CD4-positive, alpha-beta T cell treated with Interleukin-6 at 100 ng/mL for 8 hours (primary cell): ENCODE measurements at regions not wholly inside any gene's neighbourhood (a gene's known extent, or its start where the extent isn't known, plus 50 kb on each side); places are given as distances from the start of the nearest gene placed in this dataset.

Experiments used
- DNase-seq: peaks from one replicate; pipeline ENCODE4 v3.0.0-alpha.2; 2020; ENCODE audit warnings: mixed read lengths, low spot score

DNA sequence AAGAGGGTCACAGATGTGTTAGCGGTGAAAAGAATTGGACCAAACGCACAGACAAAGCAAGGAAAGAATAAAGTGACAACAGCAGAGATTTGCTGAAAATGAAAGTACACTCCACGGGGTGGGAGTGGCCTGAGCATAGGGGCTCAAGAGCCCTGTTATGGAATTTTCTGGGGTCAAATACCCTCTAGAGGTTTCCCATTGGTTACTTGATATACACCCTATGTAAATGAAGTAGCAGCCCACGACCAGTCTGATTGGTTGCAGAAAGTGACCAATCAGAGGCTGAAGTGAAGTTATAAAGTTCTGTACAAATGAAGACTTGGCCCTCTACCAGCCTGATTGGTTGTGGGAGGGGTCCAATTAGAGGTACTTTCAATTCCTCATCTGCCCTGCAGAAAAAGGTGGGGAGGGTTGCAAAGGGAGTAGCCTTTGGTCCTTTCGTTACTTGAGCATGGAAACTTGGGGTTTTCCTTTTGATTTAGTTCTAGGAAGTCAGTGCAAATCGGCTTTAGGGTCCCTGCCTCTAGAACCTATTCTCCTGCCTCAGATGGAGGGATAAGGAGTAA, 125.6 kb upstream of the PRPS1L1 start:
- no peak for DNase-seq

DNA sequence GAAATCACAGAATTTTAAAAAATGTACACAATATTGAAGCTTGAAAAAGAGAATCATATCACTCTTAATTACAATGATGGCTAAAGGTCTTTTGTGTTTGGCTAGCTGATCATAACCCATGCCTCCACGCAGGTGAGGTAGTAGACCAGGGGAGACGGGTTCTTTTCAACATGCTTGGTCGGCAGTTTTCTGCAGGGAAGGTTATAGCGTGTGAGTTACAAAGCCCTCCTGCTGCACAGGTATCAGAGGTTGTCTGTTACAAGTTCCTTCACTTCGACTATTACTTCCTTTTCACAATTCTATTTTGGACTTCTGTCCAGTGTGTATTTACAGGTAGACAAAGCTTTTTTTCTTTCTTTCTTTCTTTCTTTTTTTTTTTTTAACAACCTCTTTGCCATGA, 127.1 kb upstream of the PRPS1L1 start:
- DNase-seq = no peak

DNA sequence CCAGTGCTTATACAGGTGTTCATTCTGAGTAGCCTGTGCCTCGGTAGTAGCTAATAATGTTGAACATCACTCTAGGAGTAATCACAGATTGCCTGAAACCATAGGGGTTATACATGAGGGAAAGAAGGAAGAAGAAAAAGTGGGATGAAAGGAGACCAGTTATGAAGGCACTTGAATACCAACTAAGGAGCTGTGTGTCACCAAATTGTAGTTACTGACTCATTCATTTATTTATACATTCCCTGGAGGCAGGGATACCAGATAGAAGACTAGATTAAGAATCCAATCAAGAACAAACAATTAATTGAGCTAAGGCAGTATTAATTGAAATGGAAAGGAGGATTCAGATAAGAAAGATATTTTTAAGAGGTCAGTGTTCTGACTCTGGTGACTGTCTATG, 129.6 kb upstream of the PRPS1L1 start:
- no peak for DNase-seq

DNA sequence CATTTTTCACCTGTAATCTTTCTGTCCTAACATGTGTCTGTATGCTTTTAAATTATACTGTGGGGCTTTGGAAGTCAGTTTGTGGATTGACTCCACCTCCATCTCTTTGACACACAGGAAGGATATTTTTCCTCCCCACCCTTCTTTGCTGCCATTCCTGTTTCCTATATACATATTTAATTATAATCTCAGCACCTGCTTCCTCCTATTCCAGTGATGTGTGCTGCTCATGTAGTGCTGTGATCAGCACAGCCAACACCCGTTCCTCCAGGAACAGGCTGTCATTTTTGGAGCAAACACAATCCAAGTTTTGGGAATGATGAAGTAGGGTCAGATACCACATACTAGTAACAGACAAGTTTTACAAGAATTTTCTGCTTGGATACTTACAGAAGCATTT, 135.0 kb upstream of the PRPS1L1 start:
- no peak for DNase-seq

DNA sequence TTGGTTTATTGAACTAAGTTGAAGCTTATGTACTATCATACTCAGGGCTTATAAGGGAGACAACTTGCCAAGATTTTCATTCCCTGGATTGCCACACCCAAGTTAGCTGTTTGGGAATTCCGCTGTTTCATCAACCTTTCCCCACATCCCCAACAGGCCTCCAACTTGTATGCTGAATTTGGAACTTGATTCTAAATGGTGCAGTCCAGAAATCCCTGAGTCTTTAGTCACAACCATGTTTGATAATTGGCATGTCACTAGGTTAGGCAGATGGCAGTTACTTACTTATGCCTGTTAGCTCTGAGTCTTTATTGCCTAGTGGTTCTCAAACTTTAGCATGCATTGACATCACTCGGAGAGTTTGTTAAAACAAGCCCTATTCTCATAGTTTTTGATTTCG, 135.4 kb upstream of the PRPS1L1 start:
- DNase-seq = no peak

DNA sequence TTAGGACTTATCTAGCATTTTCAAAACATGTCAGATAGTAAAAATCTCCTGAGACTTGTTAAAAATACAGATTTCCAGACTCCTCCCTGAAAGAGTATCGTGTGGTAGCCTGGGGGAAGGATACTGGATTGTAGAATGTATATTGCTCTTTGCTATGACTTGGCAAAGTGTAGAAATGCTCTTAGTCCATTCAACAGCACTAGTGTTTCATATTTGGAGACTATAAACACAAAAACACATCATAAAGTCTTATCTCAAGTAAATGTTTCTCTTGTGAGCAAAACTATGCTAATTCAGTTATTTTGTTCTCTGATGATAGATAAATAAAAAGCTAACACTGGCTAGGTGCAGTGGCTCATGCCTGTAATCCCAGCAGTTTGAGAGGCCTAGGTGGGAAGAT, 137.5 kb upstream of the PRPS1L1 start:
- DNase-seq = no peak

DNA sequence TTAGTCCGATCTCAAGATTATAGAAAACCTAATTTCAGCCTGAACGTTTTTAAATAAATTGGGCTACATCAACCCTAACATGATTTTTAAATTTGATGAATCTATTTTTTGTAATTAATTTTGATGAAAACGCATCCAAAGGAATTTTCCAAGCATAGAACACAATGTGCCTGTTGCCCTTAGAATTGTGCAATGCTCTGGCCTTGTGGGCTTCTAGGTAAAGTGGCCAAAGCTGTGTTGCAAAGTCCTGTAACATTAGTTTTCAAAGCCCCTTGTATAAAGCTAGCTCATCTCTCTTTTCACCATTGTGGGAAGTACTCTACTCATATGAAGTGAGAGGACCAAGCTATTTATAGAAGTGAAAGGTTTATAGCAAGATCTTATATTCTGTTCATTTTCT, 138.4 kb upstream of the PRPS1L1 start:
- no peak for DNase-seq

DNA sequence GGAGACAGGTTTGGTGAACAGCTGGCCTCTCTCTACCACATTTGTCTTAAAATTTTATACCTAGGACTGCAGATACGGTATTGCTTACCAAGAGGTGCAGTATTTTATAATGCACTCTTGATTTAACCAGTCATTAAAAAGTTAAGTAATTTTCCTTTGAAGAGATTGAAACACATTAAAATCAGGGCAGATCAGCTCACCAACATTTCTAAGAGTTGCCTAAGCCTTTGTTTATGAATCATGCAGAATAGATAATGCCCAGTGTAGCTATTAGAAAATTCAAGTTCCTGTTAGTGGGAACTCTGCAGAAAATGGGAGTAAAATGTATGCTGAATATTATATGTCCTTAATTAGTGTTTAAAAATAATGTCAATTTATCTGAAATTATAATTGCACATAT, 140.2 kb upstream of the PRPS1L1 start:
- DNase-seq = no peak

DNA sequence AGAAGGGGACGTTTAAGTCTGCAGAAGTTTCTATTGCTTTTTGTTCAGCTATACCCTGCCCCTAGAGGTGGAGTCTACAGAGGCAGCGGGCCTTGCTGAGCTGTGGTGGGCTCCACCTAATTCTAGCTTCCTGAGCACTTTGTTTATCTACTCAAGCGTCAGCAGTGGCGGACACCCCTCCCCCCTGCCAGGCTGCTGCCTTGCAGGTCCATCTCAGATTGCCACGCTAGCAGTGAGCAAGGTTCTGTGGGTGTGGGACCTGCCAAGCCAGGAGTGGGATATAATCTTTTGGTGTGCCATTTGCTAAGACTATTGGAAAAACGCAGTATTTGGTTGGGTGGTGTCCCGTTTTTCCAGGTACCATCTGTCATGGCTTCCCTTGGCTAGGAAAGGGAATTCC, 147.3 kb upstream of the PRPS1L1 start:
- DNase-seq = no peak

DNA sequence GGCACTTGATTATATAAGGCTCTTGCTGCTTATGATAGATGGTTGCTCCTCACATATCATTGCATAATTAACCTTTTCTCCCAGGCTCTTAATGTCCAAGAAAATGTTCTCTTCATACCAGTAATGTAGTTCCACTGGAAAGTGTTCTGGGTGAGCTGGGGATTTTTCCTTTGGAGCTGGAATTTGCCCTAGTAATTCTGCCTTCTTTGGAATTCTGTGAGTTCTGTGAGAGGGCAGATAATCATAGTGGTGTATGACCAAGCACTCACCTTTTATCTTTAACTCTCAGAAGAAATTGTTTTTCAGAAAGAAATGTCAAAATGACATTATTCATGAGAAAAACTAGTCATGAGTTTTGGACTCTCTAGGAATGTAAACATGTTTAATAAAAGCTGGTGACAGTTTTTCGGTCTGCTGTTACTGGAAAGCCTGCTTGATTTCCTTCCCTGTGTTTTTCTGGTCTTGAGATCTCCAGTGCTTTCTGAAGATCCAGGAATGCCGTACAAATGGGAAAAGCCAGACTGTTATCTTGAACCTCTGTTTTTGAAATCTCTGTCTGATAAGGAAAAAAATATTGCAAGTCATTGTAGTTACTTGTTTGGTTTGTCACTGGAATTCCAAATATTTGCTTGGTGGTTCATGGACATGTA, 148.3 kb upstream of the PRPS1L1 start:
- DNase-seq = no peak

DNA sequence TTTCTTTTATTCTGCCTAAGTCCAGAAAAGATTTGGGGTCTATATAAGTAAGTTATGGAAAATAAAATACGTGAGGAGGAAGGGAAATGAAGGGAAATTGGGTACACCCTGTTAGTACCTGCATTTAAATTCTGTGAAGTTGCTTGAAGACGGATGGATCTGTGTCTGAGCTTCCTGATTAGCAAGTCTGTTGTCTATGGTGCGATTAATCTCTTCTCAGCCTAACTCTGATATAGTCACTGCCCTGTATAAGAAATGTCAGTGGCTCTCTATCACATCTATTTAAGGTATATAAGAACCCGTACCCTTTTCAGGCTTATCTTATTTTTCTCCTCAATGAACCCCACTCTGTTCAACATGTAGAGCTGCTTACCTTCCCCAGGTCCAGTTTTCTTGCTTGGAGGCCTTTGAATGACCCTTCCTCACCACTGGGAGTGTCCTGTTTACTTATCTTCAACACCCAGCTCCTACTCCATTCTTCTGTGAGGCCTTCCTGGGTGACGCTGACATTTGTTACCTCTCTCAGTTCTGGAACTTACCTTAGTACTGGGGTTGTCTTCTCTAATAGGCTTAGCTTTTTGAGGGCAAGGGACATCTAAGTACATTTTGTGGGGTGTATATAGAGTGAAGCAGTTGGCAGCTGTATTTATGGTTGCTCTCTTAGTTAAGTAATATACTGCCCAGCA, 149.6 kb upstream of the PRPS1L1 start:
- DNase-seq = no peak

DNA sequence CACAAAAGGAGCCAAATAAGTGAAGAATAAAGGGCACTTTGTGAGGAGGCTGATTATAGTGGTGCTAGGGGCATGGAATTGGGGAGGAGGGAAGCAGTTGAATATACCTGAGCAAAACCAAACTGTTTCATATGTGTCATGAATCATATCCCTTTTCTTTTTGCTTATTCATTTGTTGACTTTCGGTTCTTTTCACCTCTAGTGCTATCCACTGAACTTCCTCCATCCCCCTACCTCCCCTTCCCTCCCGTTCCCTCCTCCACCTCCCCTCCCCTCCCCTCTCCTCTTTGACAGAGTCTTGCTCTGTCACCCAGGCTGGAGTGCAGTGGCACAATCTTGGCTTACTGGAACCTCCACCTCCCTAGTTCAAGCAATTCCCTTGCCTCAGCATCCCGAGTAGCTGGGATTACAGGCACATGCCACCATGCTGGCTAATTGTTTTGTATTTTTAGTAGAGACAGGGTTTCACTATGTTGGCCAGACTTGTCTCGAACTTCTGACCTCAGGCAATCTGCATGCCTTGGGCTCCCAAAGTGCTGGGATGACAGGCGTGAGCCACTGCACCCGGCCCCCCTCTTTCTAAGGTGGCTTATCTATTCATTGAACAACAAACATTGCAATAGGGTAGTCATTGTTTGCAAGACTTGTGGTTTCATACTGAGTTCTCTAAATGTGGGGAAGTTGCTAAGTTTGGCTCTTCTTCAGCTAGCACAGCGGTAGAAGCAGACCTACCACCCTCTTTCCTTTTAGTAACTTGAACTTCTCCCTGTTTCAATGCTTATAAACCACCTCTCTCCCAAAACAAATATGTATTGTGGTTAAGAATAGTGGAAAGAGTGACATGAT, 150.4 kb upstream of the PRPS1L1 start:
- DNase-seq = no peak

DNA sequence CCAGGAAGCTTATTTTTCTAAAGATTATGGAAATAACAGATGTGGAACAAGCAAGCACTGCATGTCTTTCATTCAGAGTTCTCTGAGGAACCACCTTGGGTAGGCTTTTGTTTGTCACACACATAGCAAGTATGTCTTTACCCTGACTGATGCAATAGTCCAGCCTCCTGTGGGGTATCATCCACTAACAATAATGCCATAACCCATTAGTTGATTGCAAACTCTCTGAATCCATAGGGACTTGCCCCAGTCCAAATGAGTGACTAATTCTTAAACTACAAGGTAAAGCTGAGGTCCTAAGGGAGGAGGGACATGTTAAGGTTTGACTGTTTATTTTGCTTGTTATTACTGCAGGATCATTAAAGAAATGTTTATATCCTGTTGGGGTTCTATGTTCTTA, 151.4 kb upstream of the PRPS1L1 start:
- DNase-seq = no peak

DNA sequence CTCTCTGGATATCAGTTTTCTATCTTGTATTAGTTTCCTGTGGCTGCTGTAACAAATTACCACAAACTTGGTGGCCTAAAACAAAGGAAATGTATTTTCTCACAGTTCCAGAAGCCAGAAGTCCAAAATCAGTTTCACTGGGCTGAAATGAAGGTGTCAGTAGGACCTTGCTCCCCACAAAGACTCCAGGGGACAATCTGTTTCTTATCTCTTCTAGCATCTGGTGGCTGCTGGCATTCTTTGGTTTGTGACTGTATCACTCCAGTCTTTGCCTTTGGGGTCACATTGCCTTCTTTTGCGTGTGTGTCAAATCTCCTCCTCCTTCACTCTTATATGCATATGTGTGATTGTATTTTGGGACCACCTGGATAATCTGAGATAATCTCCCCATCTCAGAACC, 153.0 kb upstream of the PRPS1L1 start:
- no peak for DNase-seq

DNA sequence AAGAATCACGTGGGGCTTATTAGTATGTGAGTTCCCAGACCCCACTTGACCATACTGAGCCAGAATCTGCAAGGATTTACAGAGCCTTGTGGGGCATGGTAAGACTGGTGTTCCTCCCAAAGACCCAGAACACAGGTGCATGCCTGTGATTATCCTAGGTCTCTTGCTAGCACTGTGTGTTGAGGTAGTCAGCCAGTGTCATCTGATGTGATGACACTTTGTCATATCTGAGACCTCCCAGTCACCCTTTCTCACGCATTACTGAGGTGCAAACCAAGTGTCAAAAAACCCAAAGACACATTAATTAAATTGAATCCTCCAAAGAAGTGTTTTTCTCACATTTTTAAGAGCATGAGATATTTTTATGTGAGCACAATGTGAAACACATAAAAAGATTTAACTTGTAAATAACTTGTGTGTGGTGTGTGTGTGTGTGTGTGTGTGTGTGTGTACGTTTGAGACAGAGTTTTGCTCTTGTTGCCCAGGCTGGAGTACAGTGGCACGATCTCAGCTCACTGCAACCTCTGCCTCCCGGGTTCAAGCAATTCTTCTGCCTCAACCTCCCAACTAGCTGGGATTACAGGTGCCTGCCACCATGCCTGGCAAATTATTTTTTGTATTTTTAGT, 162.0 kb upstream of the PRPS1L1 start:
- no peak for DNase-seq

DNA sequence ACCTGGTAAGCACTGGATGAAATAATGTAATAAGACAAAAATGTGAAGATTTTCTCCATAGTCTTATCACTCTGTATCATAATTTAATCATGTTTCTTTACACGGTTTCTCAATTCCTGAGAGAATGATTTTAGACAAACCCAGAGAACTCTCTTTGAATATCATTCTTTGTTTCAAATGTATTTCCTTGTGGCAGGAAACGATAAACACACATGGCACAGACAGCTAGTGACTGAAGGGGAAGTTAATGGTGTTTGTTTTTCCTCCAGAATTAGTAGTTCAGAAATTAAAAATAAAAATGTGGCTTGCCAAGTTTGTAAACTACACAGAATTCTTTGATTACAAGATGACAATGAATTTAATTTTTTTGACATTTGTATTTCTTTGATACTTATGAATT, 163.7 kb upstream of the PRPS1L1 start:
- DNase-seq = no peak

DNA sequence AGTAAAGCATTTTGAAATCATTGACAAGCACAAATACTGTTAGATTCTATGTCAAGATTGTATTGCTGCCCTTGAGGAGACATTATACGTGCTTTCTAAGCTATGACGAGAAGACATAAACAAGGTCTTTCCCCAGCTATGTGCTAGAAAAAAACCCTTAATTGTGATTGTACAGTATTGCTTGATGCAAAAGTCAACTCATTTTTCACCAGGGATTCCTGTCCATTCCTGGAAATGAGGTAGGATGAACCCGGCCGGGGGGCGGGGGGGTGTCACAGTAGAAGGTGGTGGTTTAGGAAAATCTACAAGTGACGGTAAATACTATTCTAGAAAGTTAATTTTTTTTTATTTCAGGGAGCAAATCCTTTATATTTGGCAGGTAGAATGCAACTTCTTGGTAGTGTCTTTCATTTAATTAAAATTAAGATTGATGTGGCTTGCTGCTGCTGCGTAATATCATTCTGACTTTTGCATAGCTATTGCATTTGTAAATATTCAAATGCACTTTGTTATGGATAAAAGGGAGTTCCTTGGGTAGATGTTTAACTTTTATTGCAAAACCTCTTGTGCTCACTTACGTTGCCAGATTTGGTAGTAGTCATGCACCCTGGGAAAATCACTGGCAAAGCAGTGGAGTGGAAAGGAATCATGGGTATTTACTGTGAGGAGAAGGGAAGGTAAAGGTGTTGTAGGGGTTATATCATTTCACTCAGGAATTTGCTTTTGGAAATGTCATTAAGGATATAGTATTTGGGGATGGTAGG, 164.4 kb upstream of the PRPS1L1 start:
- DNase-seq = no peak

DNA sequence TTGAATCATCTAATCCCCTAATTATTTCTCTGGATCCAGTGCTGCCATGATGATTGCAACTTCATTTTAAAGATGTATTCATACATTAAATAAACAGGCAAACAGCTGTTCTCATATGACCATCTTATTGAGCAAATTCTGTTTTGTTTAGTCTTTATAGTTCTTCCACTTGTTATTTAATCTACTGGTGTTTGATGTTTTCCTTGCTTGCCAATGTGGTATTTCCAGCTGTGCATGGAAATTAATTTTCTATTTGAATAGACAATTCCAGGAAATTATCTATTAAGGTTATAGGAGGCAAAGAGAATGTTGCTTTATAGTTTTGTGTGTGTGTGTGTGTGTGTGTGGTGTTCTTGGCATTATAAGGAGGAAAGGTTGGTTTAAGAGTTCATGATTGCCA, 167.0 kb upstream of the PRPS1L1 start:
- no peak for DNase-seq

DNA sequence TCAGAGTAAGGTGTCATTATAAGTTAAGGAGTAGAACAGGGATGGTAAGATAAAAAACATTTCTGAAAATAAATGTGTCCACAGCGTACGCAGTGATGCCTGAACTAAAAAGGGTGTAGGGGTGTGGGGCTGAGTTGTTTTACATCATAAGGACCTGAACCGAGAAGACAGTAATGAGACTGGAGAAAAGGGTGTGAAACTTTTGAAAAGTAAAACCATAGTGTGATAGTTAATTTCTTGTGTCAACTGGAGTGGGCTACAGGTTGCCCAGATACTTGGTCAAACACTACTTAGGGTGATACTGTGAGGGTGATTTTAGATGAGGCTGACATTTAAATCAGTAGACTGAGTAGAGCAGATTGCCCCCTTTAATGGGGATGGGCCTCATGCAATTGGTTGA, 169.0 kb upstream of the PRPS1L1 start:
- no peak for DNase-seq

DNA sequence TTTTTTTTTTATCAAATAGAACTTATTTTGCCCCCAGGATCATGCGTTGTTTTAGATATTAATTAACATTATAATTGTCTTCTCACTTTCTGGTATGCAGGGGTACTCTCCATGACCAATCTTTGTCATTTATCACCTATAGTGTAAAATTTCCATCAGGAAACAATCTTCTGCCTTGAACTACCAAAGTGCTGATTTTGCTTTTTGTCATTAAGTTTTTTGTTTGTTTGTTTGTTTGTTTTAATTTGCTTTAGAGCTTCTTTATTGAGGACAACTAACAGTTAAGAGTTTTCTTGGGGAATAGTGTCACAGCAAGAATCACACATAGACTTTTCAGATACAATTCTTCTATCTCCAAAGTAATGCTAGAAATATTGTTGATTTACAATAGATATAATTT, 171.2 kb upstream of the PRPS1L1 start:
- no peak for DNase-seq

DNA sequence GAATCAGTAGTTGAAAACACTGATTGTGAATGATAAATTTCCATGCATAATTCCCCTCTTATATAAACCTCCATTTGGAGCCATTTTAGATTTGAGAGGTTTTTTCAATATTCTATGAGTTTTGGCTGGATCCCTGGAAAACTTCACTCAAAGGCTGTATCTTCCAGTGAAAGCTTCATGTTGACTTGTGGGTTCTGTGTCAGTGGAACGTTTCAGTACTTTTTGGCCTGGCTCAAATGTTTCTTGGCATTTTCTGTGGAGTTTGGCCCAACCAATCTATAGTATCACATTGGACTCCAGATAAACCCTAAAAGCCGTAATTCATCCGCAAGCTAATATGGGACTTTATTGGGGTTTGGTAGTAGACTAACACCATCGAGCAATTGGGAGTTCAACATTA, 172.6 kb upstream of the PRPS1L1 start:
- DNase-seq = no peak

DNA sequence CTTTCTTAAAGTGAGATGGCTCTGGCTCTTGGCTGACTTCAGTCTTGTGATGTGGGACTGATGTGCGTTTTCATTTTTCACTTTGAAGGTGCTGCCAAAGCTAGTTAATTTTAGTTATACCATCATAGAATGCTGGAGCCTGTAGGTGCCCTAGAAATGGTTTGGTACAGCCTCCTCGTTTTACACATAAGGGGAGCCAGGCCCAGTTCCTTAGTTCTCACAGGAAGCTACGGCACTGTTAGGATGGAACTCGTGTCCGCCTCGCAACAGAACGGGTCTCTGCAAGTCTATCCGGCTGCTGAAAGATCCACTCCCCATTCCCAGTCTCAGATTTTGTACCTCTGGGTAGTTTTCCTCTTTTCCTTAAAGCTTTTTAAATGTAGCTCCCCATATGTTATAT, 173.2 kb upstream of the PRPS1L1 start:
- DNase-seq = no peak
